IMR-90 (cell line): ENCODE measurements at regions not wholly inside any gene's neighbourhood (a gene's known extent, or its start where the extent isn't known, plus 50 kb on each side); places are given as distances from the start of the nearest gene placed in this dataset.
"Not testable (repeated sequence)": the region's sequence is repeated elsewhere in the genome, so short reads cannot be mapped to it uniquely, and the experiment has no call there.

Experiments
- ATAC-seq: fragments of 200-7000 bp; cut with Tn5 transposase; 2 replicates; pipeline ENCODE4 v1.9.1; 2020; ENCODE audit warnings: low read depth, mild to moderate bottlenecking, moderate library complexity
- BruUV-seq: library from RNA; stranded (reverse); fragments of 400-500 nt; replicated peaks from 2 replicates; lab custom pipeline; 2021; lab: Mats Ljungman, UMichigan
- CTCF ChIA-PET: fragments of 300-600 bp; formaldehyde crosslinking; extraction: SDS; loops from one replicate; lab custom pipeline; 2021; ENCODE audit warnings: antibody characterized with exemption; lab: Yijun Ruan, JAX
- POLR2A ChIA-PET: fragments of 300-600 bp; sonication (Branson Sonifier 250); formaldehyde crosslinking; loops from one replicate; lab custom pipeline; 2022; ENCODE audit warnings: antibody characterized with exemption; ENCODE audit not compliant: unreplicated experiment; lab: Charles Lee
- DNase-seq: peaks from one replicate; pipeline ENCODE4 v3.0.0; 2013
- H2AFZ ChIP-seq: replicated peaks from 2 replicates; pipeline ENCODE3; 2013; ENCODE audit warnings: low read length, mild to moderate bottlenecking; ENCODE audit not compliant: poor library complexity
- H2AK5ac ChIP-seq: 2 replicates; pipeline ENCODE4 v1.6.1; 2013; ENCODE audit warnings: low read depth, low read length, inconsistent platforms
- H2AK9ac ChIP-seq: replicated peaks from 2 replicates; pipeline ENCODE3; 2013; ENCODE audit warnings: mild to moderate bottlenecking, low read depth, low read length, moderate library complexity; ENCODE audit not compliant: poor library complexity
- H2BK120ac ChIP-seq: 2 replicates; pipeline ENCODE4 v1.6.1; 2013; ENCODE audit warnings: low read depth, low read length, inconsistent platforms
- H2BK15ac ChIP-seq: 3 replicates; pipeline ENCODE4 v1.6.1; 2013; ENCODE audit warnings: low read depth, low read length, inconsistent platforms
- H2BK20ac ChIP-seq: 2 replicates; pipeline ENCODE4 v1.6.1; 2013; ENCODE audit warnings: low read depth, mild to moderate bottlenecking, inconsistent platforms, low read length, moderate library complexity
- H2BK5ac ChIP-seq: 2 replicates; pipeline ENCODE4 v1.6.1; 2013; ENCODE audit warnings: mild to moderate bottlenecking, low read depth, low read length, inconsistent platforms; ENCODE audit not compliant: poor library complexity, severe bottlenecking
- H3K14ac ChIP-seq: replicated peaks from 2 replicates; pipeline ENCODE4 v1.6.1; 2013; ENCODE audit warnings: low read depth, low read length, inconsistent platforms
- H3K18ac ChIP-seq: 2 replicates; pipeline ENCODE4 v1.6.1; 2013; ENCODE audit warnings: low read depth, low read length, control low read depth
- H3K23ac ChIP-seq: 2 replicates; pipeline ENCODE4 v1.6.1; 2013; ENCODE audit warnings: low read depth, low read length, inconsistent platforms
- H3K27ac ChIP-seq: 2 replicates; pipeline ENCODE4 v1.5.1; 2013; ENCODE audit warnings: mild to moderate bottlenecking, control low read depth, low read length; ENCODE audit not compliant: insufficient read depth
- H3K27me3 ChIP-seq: 2 replicates; pipeline ENCODE4 v1.6.1; 2013; ENCODE audit warnings: low read length; ENCODE audit not compliant: control insufficient read depth, insufficient read depth
- H3K36me3 ChIP-seq: 2 replicates; pipeline ENCODE4 v1.6.1; 2013; ENCODE audit warnings: low read length, mixed read lengths; ENCODE audit not compliant: control insufficient read depth, insufficient read depth
- H3K4ac ChIP-seq: 2 replicates; pipeline ENCODE4 v1.6.1; 2013; ENCODE audit warnings: low read depth, low read length, inconsistent platforms
- H3K4me1 ChIP-seq: 2 replicates; pipeline ENCODE4 v1.6.1; 2013; ENCODE audit warnings: low read length, mixed read lengths; ENCODE audit not compliant: control insufficient read depth, insufficient read depth
- H3K4me2 ChIP-seq: 2 replicates; pipeline ENCODE4 v1.6.1; 2013; ENCODE audit warnings: low read depth, mild to moderate bottlenecking, control low read depth, low read length, moderate library complexity
- H3K4me3 ChIP-seq: 2 replicates; pipeline ENCODE4 v1.5.1; 2013; ENCODE audit warnings: low read depth, mild to moderate bottlenecking, control low read depth, low read length, moderate library complexity; ENCODE audit not compliant: insufficient read depth
- H3K56ac ChIP-seq: 2 replicates; pipeline ENCODE4 v1.6.1; 2013; ENCODE audit warnings: low read length, inconsistent platforms; ENCODE audit not compliant: insufficient read depth; ENCODE audit errors: extremely low read depth
- H3K79me1 ChIP-seq, 2 experiments: 2 replicates each; pipeline ENCODE4 v1.6.1; 2013; ENCODE audit warnings: low read length in 2 of 2, inconsistent platforms in 1 of 2, low read depth in 1 of 2
- H3K9ac ChIP-seq: 2 replicates; pipeline ENCODE4 v1.6.1; 2013; ENCODE audit warnings: low read depth, low read length, control low read depth
- H3K9me1 ChIP-seq: 2 replicates; pipeline ENCODE4 v1.6.1; 2013; ENCODE audit warnings: low read length, inconsistent platforms; ENCODE audit not compliant: insufficient read depth
- H3K9me3 ChIP-seq: 2 replicates; pipeline ENCODE4 v1.6.1; 2013; ENCODE audit warnings: low read length; ENCODE audit not compliant: control insufficient read depth, insufficient read depth
- H4K20me1 ChIP-seq: 2 replicates; pipeline ENCODE4 v1.6.1; 2013; ENCODE audit warnings: low read length, inconsistent platforms; ENCODE audit not compliant: insufficient read depth
- H4K5ac ChIP-seq: 2 replicates; pipeline ENCODE4 v1.6.1; 2013; ENCODE audit warnings: mild to moderate bottlenecking, low read depth, low read length, control low read depth
- H4K8ac ChIP-seq, 2 experiments: 2 replicates each; pipeline ENCODE4 v1.6.1; 2013; ENCODE audit warnings: low read depth in 2 of 2, low read length in 2 of 2, control low read depth in 1 of 2, inconsistent platforms in 1 of 2
- H4K91ac ChIP-seq: 2 replicates; pipeline ENCODE4 v1.6.1; 2013; ENCODE audit warnings: low read depth, low read length, inconsistent platforms; ENCODE audit not compliant: insufficient read depth
- WGBS, 2 experiments: methylation state at CpG; one replicate each; pipeline versions ENCODE4 v1.1.5 to v1.1.7; 2013; ENCODE audit warnings: missing lambda C conversion rate in 2 of 2; ENCODE audit not compliant: insufficient read length in 1 of 2; ENCODE audit errors: extremely low coverage in 2 of 2; 5-methylcytosine and 5-hydroxymethylcytosine counted together
- dilution Hi-C: fragments of 300-500 bp; cut with HindIII; formaldehyde crosslinking; loops from one replicate; pipeline ENCODE4 v1.14.3; 2018; ENCODE audit warnings: low sequenced_read_pairs; ENCODE audit not compliant: unreplicated experiment
- in situ Hi-C: fragments of 300-500 bp; cut with MboI; formaldehyde crosslinking; loops from 3 replicates; pipeline ENCODE4 v1.14.3; 2019; ENCODE audit warnings: low sequenced_read_pairs, inconsistent platforms, mixed read lengths
- intact Hi-C: fragments of 100-400 bp; cut with micrococcal nuclease; formaldehyde crosslinking; loops from 2 replicates; pipeline ENCODE4 v1.10.0; 2022

- DNase-seq, H4K91ac ChIP-seq, H3K18ac ChIP-seq, in situ Hi-C loops, dilution Hi-C loops, POLR2A ChIA-PET, H2BK120ac ChIP-seq, ATAC-seq, H4K8ac ChIP-seq, H3K4ac ChIP-seq, H3K4me2 ChIP-seq, CTCF ChIA-PET, H3K36me3 ChIP-seq, H2BK15ac ChIP-seq, H2AK5ac ChIP-seq, intact Hi-C loops, H3K56ac ChIP-seq, H2AK9ac ChIP-seq, H2BK20ac ChIP-seq, H3K9me1 ChIP-seq, H2BK5ac ChIP-seq, H3K23ac ChIP-seq, H3K79me1 ChIP-seq, H3K14ac ChIP-seq, H4K5ac ChIP-seq, H3K4me3 ChIP-seq, H4K20me1 ChIP-seq, H3K27ac ChIP-seq, H2AFZ ChIP-seq, H3K4me1 ChIP-seq, H3K9me3 ChIP-seq, BruUV-seq, H3K9ac ChIP-seq: not testable (repeated sequence)
- peaks cover 15% of the 10 kb centered on the region for H3K27me3 ChIP-seq
- WGBS, 2 experiments = 71% methylated on average over 3 of the region's 4 CpGs; no CpG with 5 or more reads in 1 of the 2 experiments
These were observed 104.1 kb upstream of the NPAS2 start for GRCh38 chr2:100715861-100716260.
